H1 (cell line): ENCODE measurements at regions not wholly inside any gene's neighbourhood (a gene's known extent, or its start where the extent isn't known, plus 50 kb on each side); places are given as distances from the start of the nearest gene placed in this dataset.

Experiments used
- CTCF ChIA-PET: fragments of 300-600 bp; sonication (Branson Sonifier 250); formaldehyde crosslinking; loops from one replicate; lab custom pipeline; 2021; ENCODE audit not compliant: partially characterized antibody; lab: Charles Lee
- POLR2A ChIA-PET: fragments of 300-600 bp; sonication (Branson Sonifier 250); formaldehyde crosslinking; loops from one replicate; lab custom pipeline; 2021; ENCODE audit warnings: inconsistent platforms; ENCODE audit not compliant: partially characterized antibody; lab: Charles Lee
- DNase-seq, 2 experiments: peaks; one replicate each; pipeline versions ENCODE4 v3.0.0 to v3.0.0-alpha.2; 2010 to 2022; ENCODE audit warnings: low spot score in 2 of 2, low read depth in 1 of 2, mixed read lengths in 1 of 2
- FAIRE-seq: peaks from 2 replicates; lab custom pipeline; 2011; peaks lifted over from hg19 to GRCh38; lab: Jason Lieb, UNC
- H2AFZ ChIP-seq: 2 replicates; pipeline ENCODE4 v1.8.1; 2012; ENCODE audit warnings: low read length, inconsistent platforms
- H2AK5ac ChIP-seq: 2 replicates; pipeline ENCODE4 v1.6.1; 2013; ENCODE audit warnings: low read depth, low read length
- H2BK120ac ChIP-seq: replicated peaks from 2 replicates; pipeline ENCODE3; 2013; ENCODE audit warnings: low read depth, low read length, inconsistent platforms
- H2BK12ac ChIP-seq: 2 replicates; pipeline ENCODE4 v1.6.1; 2013; ENCODE audit warnings: low read depth, low read length
- H2BK15ac ChIP-seq: 2 replicates; pipeline ENCODE4 v1.6.1; 2013; ENCODE audit warnings: low read length
- H2BK20ac ChIP-seq: 2 replicates; pipeline ENCODE4 v1.6.1; 2013; ENCODE audit warnings: low read length
- H2BK5ac ChIP-seq: 2 replicates; pipeline ENCODE4 v1.6.1; 2013; ENCODE audit warnings: low read depth, low read length
- H3K14ac ChIP-seq: 2 replicates; pipeline ENCODE4 v1.6.1; 2013; ENCODE audit warnings: inconsistent platforms; ENCODE audit not compliant: insufficient read length
- H3K18ac ChIP-seq: 2 replicates; pipeline ENCODE4 v1.6.1; 2013; ENCODE audit warnings: low read length; ENCODE audit errors: extremely low read depth
- H3K23ac ChIP-seq: 2 replicates; pipeline ENCODE4 v1.6.1; 2013; ENCODE audit warnings: inconsistent platforms; ENCODE audit not compliant: insufficient read length
- H3K23me2 ChIP-seq: 2 replicates; pipeline ENCODE4 v1.6.1; 2013; ENCODE audit warnings: low read depth, low read length
- H3K27ac ChIP-seq: 2 replicates; pipeline ENCODE4 v1.6.1; 2011; ENCODE audit warnings: low read depth, low read length, inconsistent platforms
- H3K27me3 ChIP-seq, 4 experiments: replicated peaks in 1 of 4; 1 replicate in 1 of 4; 2 replicates in 3 of 4; pipeline versions ENCODE4 v1.6.1 to v1.8.1; 2011 to 2013; ENCODE audit warnings: low read length in 3 of 4, mild to moderate bottlenecking in 3 of 4, inconsistent platforms in 2 of 4, mixed read lengths in 2 of 4, moderate library complexity in 1 of 4; ENCODE audit not compliant: control insufficient read depth in 3 of 4, insufficient read depth in 3 of 4; ENCODE audit errors: extremely low read depth in 1 of 4
- H3K36me3 ChIP-seq, 4 experiments: 2 replicates each; pipeline versions ENCODE4 v1.6.1 to v1.8.1; 2011 to 2013; ENCODE audit warnings: mild to moderate bottlenecking in 4 of 4, low read length in 3 of 4, moderate library complexity in 2 of 4, control low read depth in 1 of 4, inconsistent platforms in 1 of 4; ENCODE audit not compliant: insufficient read depth in 4 of 4, control insufficient read depth in 2 of 4
- H3K4ac ChIP-seq: replicated peaks from 2 replicates; pipeline ENCODE3; 2013; ENCODE audit warnings: low read length, low read depth, mixed read lengths, inconsistent platforms; ENCODE audit not compliant: insufficient read length
- H3K4me1 ChIP-seq, 4 experiments: replicated peaks in 1 of 4; 1 replicate in 1 of 4; 2 replicates in 3 of 4; pipeline versions ENCODE4 v1.6.1 to v1.8.1; 2011 to 2013; ENCODE audit warnings: low read length in 3 of 4, inconsistent platforms in 2 of 4, mixed read lengths in 1 of 4; ENCODE audit not compliant: insufficient read depth in 4 of 4, control insufficient read depth in 3 of 4
- H3K4me2 ChIP-seq, 2 experiments: 2 replicates each; pipeline versions ENCODE4 v1.6.1 to v1.8.1; 2011 to 2013; ENCODE audit warnings: low read depth in 2 of 2, low read length in 2 of 2, control low read depth in 1 of 2, inconsistent platforms in 1 of 2, mild to moderate bottlenecking in 1 of 2; ENCODE audit not compliant: insufficient read depth in 1 of 2
- H3K4me3 ChIP-seq, 4 experiments: fragments of 200-600, 300-600 bp in 1 of 4; sonication (generic), shearing (Covaris generic), sonication (Bioruptor Twin) in 1 of 4; 2 replicates each; pipeline versions ENCODE4 v1.5.1 to v1.8.1; 2011 to 2016; ENCODE audit warnings: low read length in 4 of 4, low read depth in 3 of 4, control low read depth in 2 of 4, inconsistent platforms in 2 of 4, mild to moderate bottlenecking in 2 of 4, mixed read lengths in 1 of 4, moderate library complexity in 1 of 4; ENCODE audit not compliant: insufficient read depth in 2 of 4; ENCODE audit errors: extremely low read depth in 1 of 4
- H3K56ac ChIP-seq: replicated peaks from 2 replicates; pipeline ENCODE3; 2013; ENCODE audit warnings: low read depth, mild to moderate bottlenecking, mixed read lengths, low read length, inconsistent platforms; ENCODE audit not compliant: insufficient read length
- H3K79me1 ChIP-seq: 2 replicates; pipeline ENCODE4 v1.6.1; 2013; ENCODE audit warnings: low read depth, low read length, control low read depth
- H3K79me2 ChIP-seq, 2 experiments: 2 replicates each; pipeline versions ENCODE4 v1.6.1 to v1.8.1; 2012 to 2013; ENCODE audit warnings: low read length in 2 of 2, mild to moderate bottlenecking in 2 of 2, inconsistent platforms in 1 of 2; ENCODE audit not compliant: insufficient read depth in 2 of 2, control insufficient read depth in 1 of 2
- H3K9ac ChIP-seq, 4 experiments: replicated peaks in 1 of 4; 1 replicate in 1 of 4; 2 replicates in 3 of 4; pipeline versions ENCODE4 v1.6.1 to v1.8.1; 2011 to 2013; ENCODE audit warnings: low read depth in 3 of 4, low read length in 3 of 4, control low read depth in 2 of 4, mild to moderate bottlenecking in 2 of 4, moderate library complexity in 2 of 4, inconsistent platforms in 1 of 4; ENCODE audit errors: extremely low read depth in 1 of 4
- H3K9me3 ChIP-seq, 2 experiments: 2 replicates each; pipeline versions ENCODE4 v1.6.1 to v1.8.1; 2012 to 2013; ENCODE audit warnings: mild to moderate bottlenecking in 2 of 2, moderate library complexity in 2 of 2, control low read depth in 1 of 2, inconsistent platforms in 1 of 2, low read depth in 1 of 2, low read length in 1 of 2, mixed read lengths in 1 of 2; ENCODE audit not compliant: insufficient read depth in 2 of 2
- H4K20me1 ChIP-seq, 2 experiments: replicated peaks in 1 of 2; 2 replicates each; pipeline versions ENCODE3 to v1.8.1; 2011 to 2013; ENCODE audit warnings: inconsistent platforms in 2 of 2, low read length in 2 of 2, mild to moderate bottlenecking in 1 of 2; ENCODE audit not compliant: insufficient read depth in 2 of 2, control insufficient read depth in 1 of 2
- H4K5ac ChIP-seq: 2 replicates; pipeline ENCODE4 v1.6.1; 2013; ENCODE audit warnings: low read length, low read depth, mixed read lengths, inconsistent platforms; ENCODE audit not compliant: insufficient read length
- H4K8ac ChIP-seq: 2 replicates; pipeline ENCODE4 v1.8.0; 2013; ENCODE audit warnings: mild to moderate bottlenecking, moderate library complexity, low read length, inconsistent platforms; ENCODE audit not compliant: insufficient read depth; ENCODE audit errors: extremely low read depth
- H4K91ac ChIP-seq: replicated peaks from 2 replicates; pipeline ENCODE3; 2013; ENCODE audit warnings: low read length, mixed read lengths, inconsistent platforms; ENCODE audit not compliant: insufficient read length
- ASH2L ChIP-seq: fragments of 200-600, 300-600 bp; sonication (generic); IDR thresholded peaks from one replicate; pipeline ENCODE4 v1.7.1; 2017; ENCODE audit warnings: low read length
- CBX5 ChIP-seq: fragments of 300-800, 300-1000 bp; sonication (generic); IDR thresholded peaks from 2 replicates; pipeline ENCODE4 v1.7.1; 2016; ENCODE audit warnings: antibody characterized with exemption, low read length, low read depth
- CBX8 ChIP-seq: fragments of 300-800, 300-1000 bp; sonication (generic); IDR thresholded peaks from 2 replicates; pipeline ENCODE4 v1.7.1; 2016; ENCODE audit warnings: low read depth, low read length, borderline replicate concordance
- CHD1 ChIP-seq: IDR thresholded peaks from 2 replicates; pipeline ENCODE4 v1.6.1; 2012; ENCODE audit warnings: low read depth, low read length, improper control_type of control experiment
- CHD2 ChIP-seq: IDR thresholded peaks from 2 replicates; pipeline ENCODE4 v1.6.1; 2012; ENCODE audit warnings: low read length, improper control_type of control experiment
- GABPA ChIP-seq: IDR thresholded peaks from 2 replicates; pipeline ENCODE4 v1.6.1; 2011; ENCODE audit warnings: mild to moderate bottlenecking, low read length, moderate library complexity, borderline replicate concordance; ENCODE audit not compliant: insufficient read depth
- HDAC2 ChIP-seq, 2 experiments: fragments of 300-600 bp in 1 of 2; sonication (generic) in 1 of 2; IDR thresholded peaks; 2 replicates each; pipeline ENCODE4 v1.6.1; 2011 to 2012; ENCODE audit warnings: low read depth in 2 of 2, low read length in 2 of 2, mild to moderate bottlenecking in 2 of 2, moderate library complexity in 2 of 2, borderline replicate concordance in 1 of 2, inconsistent platforms in 1 of 2
- SP2 ChIP-seq: IDR thresholded peaks from 2 replicates; pipeline ENCODE4 v1.6.1; 2012; ENCODE audit warnings: mild to moderate bottlenecking, low read length, inconsistent platforms
- WGBS, 2 experiments: shearing (Covaris generic) in 1 of 2; methylation state at CpG; one replicate each; pipeline versions ENCODE4 v1.1.6 to v1.1.7; 2013 to 2015; ENCODE audit warnings: low lambda C conversion rate in 2 of 2, mixed read lengths in 2 of 2, inconsistent platforms in 1 of 2, low coverage in 1 of 2, missing lambda C conversion rate in 1 of 2; ENCODE audit not compliant: insufficient replicate concordance in 2 of 2, insufficient coverage in 1 of 2, insufficient read length in 1 of 2; ENCODE audit errors: extremely low coverage in 1 of 2, missing lambda C conversion rate in 1 of 2; 5-methylcytosine and 5-hydroxymethylcytosine counted together

DNA sequence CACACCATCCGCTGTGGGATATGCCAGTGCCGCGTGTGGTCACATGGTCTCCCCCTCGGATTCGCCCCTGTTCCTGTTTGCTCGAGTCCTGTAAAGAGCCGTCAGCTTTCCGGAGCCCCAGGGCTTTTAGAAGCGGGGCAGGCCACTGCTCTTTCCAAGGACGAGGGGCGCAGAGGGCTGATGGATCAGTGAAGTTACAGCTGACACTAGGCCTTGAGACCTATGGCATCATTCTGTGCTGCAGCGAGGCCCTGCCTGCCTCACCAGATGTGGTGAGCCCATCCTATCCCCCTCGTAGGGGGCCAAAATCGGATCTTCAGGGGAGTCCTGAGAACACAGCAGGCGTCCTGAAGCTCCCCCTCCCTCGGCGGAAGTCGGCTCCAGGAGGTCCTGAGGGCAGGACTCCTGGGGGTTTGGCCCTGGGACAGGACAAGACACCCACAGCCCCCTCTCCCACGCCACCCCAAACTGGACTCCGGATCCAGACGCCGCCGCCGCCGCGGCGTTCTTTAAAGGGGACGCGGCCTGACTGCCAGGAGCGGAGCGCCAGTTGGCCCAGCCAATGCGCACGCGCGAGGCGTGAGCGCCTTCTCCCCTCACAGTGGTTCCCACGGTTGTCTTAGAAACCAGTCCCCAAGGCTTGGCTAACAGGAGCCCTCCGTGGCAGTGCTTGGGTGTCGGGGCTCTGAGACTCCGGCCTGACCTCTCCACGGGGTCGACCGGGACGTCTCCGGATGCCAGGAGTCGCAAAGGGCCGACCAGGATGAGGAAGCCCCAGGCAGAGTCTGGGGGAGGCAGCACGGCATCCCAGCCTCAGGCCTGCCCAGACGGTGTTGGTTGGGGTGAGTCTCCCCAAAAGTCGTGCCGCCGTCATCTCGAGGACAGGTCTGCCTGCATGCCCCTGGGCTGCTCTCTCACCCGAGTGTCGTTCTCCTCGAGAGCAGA, 371.7 kb downstream of the ZNF716 start:
- Histone ChIP-seq H3K18ac (no peak overlapping the region), H4K5ac (no peak overlapping the region), H3K4me2 (no peak overlapping the region), H3K23me2 (no peaks in the 10 kb centered on the region)
- FAIRE-seq (no peak), DNase-seq (no peak)
- CTCF ChIA-PET: no interaction called here
- no peak for TF ChIP-seq CHD2
- TF ChIP-seq CBX5: no peak
- TF ChIP-seq SP2: no peak
- no peak for TF ChIP-seq HDAC2 (IDR thresholded peaks at IDR 0.05; ENCODE audit: borderline replicate concordance in 1 of 2, low read depth in 2 of 2, low read length in 2 of 2)
- no peak for TF ChIP-seq ASH2L
- no peak for TF ChIP-seq GABPA
- no peak for TF ChIP-seq CBX8
- TF ChIP-seq CHD1: no peak
- TF ChIP-seq, all 59 proteins: peak for 0
- Histone ChIP-seq H3K9me3 (peaks cover 39 to 85% of the 10 kb centered on the region in 2 experiments), H4K20me1 (no peaks in the 10 kb centered on the region), H3K27ac (no peak overlapping the region), H3K56ac (no peak overlapping the region), H4K8ac (no peak overlapping the region), H2AFZ (no peak overlapping the region), H2AK5ac (no peak overlapping the region), H3K79me2 (no peaks in the 10 kb centered on the region), H2BK12ac (no peak overlapping the region), H3K27me3 (no peaks in the 10 kb centered on the region), H2BK15ac (no peak overlapping the region), H3K14ac (no peak overlapping the region), H2BK120ac (no peak overlapping the region), H3K4me3 (no peak overlapping the region), H3K23ac (no peak overlapping the region), H4K91ac (no peak overlapping the region), H3K36me3 (peaks cover 0 to 2% (median 0%) of the 10 kb centered on the region in 4 experiments; a peak in 1 of 8 replicates), H3K4me1 (no peaks in the 10 kb centered on the region), H3K79me1 (no peaks in the 10 kb centered on the region), H3K9ac (no peak overlapping the region), H3K4ac (no peak overlapping the region), H2BK5ac (no peak overlapping the region), H2BK20ac (no peak overlapping the region)
- WGBS, 2 experiments: 93% methylated on average over 48 of the region's 57 CpGs; no CpG with 5 or more reads in 1 of the 2 experiments
- POLR2A ChIA-PET: no interaction called here
